GM21786 (cell line): ENCODE measurements at regions not wholly inside any gene's neighbourhood (a gene's known extent, or its start where the extent isn't known, plus 50 kb on each side); places are given as distances from the start of the nearest gene placed in this dataset.
"Not testable (repeated sequence)": the region's sequence is repeated elsewhere in the genome, so short reads cannot be mapped to it uniquely, and the experiment has no call there.

Experiments
- ATAC-seq: cut with Tn5 transposase; IDR thresholded peaks from one replicate; pipeline ENCODE4 v1.9.1; 2021; ENCODE audit not compliant: unreplicated experiment

- ATAC-seq: no peak
These were observed 235.9 kb downstream of the SUCLG1 start for GRCh38 chr2:84223191-84223590.

DNA sequence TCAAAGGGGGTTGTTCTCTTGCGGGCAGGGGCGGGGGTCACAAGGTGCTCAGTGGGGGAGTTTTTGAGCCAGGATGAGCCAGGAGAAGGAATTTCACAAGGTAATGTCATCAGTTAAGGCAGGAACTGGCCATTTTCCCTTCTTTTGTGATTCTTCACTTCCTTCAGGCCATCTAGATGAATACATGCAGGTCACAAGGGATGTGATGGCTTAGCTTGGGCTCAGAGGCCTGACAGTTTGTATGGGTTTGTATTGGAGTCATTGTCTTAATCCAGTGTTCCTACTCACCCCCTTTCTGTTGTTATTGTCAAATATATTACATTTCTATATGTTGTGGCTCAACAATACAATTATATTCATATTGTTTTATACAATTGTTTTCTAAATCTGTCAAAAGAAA lies 238.0 kb downstream of the SUCLG1 start:
- not testable (repeated sequence) for ATAC-seq

- ATAC-seq: no peak
These were observed 241.6 kb downstream of the SUCLG1 start for GRCh38 chr2:84217456-84217855.

- ATAC-seq: no peak
These were observed 244.6 kb downstream of the SUCLG1 start for GRCh38 chr2:84214455-84214854.

- ATAC-seq: peak; percentile 90
These were observed 246.3 kb downstream of the SUCLG1 start for GRCh38 chr2:84212611-84213314.

- ATAC-seq: no peak
These were observed 249.1 kb downstream of the SUCLG1 start for GRCh38 chr2:84209941-84210340.

GRCh38 chr2:84204995-84205394 lies 254.1 kb downstream of the SUCLG1 start:
- no peak for ATAC-seq

DNA sequence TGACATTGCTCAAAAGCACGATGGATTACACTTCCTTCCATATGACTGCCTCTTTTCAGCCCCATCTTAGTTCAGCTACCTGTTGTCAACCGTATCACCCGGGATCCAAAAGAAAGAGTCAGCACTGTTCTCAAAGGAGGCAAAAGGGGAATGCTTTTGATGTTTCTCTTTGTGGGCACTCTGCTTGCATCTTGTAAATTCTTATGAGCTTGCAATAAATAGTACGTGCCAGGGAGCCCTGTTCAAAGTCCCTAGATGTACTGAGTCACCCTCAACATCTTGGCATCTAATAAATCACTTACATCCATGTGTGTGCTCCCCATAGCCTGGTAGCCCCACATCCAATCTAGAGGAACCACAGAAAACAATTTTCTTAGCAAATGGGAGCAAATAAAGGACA lies 256.9 kb downstream of the SUCLG1 start:
- ATAC-seq: no peak

GRCh38 chr2:84201158-84201557 lies 257.9 kb downstream of the SUCLG1 start:
- ATAC-seq: no peak

DNA sequence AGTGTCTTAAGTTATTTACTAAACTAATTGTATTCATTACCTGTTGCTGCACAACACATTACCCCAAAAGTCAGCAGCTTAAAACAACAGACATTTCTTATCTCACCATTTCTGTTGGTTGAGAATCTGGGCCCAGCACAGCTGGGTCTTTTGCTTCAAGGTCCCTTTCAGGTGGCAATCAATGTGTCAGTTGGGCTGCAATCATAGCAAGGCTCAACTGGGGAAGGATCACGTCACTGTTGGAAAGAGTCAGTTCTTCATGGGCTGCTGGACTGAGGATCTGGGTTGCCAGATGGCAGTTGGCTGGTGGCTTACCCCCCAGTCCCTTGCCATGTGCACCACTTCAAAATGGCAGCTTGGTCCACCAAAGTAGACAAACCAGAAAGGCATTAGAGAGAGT lies 261.2 kb downstream of the SUCLG1 start:
- no peak for ATAC-seq

GRCh38 chr2:84194949-84195644 lies 264.0 kb downstream of the SUCLG1 start:
- no peak for ATAC-seq

DNA sequence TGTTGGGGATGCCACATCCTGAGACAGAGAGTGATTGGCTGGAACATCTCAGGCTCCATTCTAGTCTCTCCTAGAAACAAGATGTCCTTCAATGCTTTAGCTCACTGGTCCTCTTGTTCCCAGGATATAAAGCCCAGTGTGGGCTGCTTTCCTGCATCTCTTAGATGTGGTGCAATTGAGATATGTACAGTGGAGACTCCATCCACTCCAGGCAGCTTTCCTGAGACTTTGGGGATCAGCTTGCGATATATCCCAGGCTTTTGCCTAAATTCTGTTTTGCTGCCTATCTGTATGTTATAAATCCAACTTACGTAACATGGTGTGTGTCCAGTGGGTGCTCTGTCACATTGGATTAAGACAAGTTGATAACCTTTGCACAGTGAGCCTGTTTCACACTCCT lies 264.9 kb downstream of the SUCLG1 start:
- no peak for ATAC-seq

DNA sequence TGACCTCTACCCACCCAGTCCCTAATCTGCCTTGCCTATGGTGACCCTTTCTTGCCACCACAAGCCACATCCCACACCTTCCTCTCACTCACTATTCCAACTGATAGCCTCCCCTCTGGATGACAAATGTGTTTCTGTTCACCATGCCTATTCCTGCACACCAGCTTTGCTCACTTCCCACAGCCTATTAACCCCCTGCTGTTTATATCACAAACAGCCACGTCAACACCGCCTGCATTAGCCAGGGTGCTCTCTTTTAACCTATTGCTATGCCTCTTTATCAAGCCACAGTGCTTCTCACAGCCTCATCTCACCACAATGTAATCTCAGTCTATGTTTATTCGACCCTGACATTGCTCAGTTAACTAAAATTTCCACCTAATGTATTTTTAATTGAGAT lies 271.8 kb downstream of the SUCLG1 start:
- ATAC-seq: no peak

DNA sequence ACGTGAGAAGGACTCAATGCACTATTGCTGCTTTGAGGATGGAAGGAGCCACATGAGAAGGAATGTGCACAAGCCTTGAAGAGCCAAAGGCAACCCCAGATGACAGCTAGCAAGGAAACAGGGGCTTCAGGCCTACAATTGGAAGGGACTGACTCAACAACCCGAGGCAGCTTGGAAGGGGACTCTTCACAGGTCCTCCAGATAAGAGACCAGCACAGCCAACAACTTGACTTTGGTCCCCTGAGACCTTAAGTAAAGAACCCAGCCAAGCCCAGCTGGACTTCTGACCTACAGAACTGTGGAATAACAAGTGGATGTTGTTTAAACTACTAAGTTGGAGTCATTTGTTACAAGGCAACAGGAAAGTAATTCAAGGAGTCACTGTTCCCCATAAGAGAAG lies 277.2 kb downstream of the SUCLG1 start:
- ATAC-seq: no peak

DNA sequence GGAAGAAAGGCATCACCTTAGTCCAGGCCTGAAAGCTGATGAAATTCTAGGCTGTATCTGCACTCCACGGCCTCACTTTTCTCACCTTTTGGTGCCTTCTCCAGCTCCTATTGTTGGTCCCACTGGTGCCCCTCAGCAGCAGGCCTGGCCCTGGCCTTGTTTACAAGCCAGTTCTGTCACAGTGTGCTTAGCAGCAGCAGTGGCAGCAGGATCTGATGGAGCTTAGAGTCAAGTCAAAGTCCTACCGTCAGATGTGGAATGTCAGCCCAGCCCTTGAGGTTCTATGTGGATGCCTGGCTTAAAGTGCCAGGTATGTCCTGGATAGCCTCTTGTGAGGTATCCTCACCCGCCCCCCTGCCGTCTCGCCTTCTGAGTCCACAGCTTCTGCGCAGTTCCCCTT lies 281.3 kb downstream of the SUCLG1 start:
- no peak for ATAC-seq

DNA sequence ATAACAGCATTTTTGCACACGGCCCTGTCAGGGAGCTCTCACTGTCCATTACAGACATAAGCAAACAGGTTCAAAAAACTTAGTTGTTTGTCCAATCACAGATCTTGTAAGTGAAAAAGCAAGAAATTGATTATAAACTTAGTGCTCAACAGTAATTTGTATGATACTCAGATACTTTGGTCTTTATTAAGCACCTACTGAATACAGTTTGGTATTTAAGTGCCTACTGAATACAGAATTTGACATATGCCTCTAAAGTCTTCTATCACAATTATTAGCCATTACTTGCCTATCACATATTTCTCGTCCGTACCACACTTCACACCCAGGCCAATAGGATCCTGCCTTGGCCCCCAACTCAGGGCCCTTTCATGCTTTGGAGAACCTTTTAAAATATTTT lies 283.1 kb downstream of the SUCLG1 start:
- ATAC-seq: no peak

- ATAC-seq: no peak
These were observed 283.7 kb downstream of the SUCLG1 start for GRCh38 chr2:84175340-84175739.

DNA sequence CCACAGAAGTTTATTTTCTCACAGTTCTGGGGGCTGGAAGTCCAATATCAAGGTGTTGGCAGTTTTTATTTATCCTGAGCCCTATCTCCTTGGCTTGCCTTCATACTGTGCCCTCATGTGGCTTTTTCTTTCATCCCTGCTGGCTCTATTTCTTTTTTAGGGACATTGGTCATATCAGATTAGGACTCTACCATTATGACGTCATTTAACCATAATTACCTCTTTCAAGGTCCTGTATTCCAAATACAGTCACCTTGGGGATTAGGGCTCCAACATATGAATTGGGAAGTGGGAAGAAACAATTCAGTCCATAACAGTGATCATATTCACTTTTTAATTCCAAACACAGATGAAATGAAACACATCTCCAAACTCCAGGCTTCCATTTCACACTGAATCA lies 286.0 kb downstream of the SUCLG1 start:
- no peak for ATAC-seq

- ATAC-seq: no peak
These were observed 288.1 kb downstream of the SUCLG1 start for GRCh38 chr2:84170979-84171378.

DNA sequence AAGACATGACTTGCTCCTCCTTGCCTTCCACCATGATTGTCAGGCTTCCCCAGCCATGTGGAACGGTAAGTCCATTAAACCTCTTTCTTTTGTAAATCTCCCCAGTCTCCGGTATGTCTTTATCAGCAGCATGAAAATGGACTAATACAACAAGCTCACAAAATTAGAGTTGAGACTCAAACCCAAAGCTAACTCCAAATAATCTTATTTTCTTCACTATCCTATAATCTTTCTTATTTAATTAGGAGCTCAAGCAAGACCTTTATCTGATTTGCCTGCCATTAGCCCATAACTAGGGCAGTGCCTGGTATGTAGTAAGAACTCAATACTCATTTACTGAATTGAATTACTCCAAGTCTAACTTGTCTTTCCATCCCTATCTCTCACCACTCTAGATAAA lies 289.2 kb downstream of the SUCLG1 start:
- no peak for ATAC-seq

DNA sequence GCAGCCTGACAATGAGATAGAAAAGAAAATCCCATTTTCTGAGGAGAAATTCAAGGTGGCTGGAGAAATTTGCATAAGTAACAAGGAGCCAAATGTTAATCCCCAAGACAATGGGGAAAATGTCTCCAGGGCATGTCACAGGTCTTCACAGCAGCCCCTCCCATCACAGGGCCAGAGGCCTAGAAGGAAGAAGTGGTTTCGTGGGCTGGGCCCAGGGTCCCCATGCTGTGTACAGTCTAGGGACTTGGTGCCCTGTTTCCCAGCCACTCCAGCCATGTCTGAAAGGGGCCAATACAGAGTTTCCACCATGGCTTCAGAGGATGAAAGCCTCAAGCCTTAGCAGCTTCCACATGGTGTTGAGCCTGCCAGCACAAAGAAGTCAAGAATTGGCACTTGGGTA lies 290.5 kb downstream of the SUCLG1 start:
- ATAC-seq: not testable (repeated sequence)

- ATAC-seq: no peak
These were observed 293.8 kb downstream of the SUCLG1 start for GRCh38 chr2:84165256-84165655.

GRCh38 chr2:84160453-84160852 lies 298.6 kb downstream of the SUCLG1 start:
- ATAC-seq: no peak
